ENCODE measurements at regions not wholly inside any gene's neighbourhood (a gene's known extent, or its start where the extent isn't known, plus 50 kb on each side); places are given as distances from the start of the nearest gene placed in this dataset.

- TF ChIP-seq CTCF (conservative IDR thresholded peaks at IDR 0.05; ENCODE audit: low read depth, low read length) (no peak), EZH2 (IDR thresholded peaks at IDR 0.05; ENCODE audit: borderline replicate concordance, low read depth, low read length, poor library complexity, severe bottlenecking) (no peak)
Observed at GRCh38 chr2:180238729-180239128, 231.6 kb upstream of the CWC22 start.

Data from A673 (cell line).